ENCODE measurements at regions not wholly inside any gene's neighbourhood (a gene's known extent, or its start where the extent isn't known, plus 50 kb on each side); places are given as distances from the start of the nearest gene placed in this dataset.
"Not testable (repeated sequence)": the region's sequence is repeated elsewhere in the genome, so short reads cannot be mapped to it uniquely, and the experiment has no call there.

DNA sequence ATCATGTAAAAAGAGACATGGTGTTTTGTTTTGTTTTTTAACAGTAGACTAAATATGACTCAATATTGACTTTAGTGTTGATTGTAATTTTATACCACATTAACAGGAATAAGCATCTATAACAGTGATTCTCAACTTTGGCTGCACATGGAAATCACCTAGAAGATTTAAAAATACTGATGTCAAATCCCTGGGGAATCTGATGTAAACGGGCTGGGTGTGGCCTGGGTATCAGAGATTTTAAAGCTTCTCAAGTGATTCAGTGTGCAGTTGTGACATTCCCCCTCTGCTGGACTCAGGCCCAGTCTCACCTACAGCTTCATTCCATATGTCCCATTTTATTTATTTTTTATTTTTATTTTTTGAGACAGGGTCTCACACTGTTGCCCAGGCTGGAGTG lies 82.8 kb upstream of the ATP8B1 start:
- WGBS = 92% methylated on average over 1 of the region's 1 CpG
- Histone ChIP-seq H3K4me1 (ENCODE audit: control insufficient read depth in 2 of 2, insufficient read depth in 2 of 2, low read length in 2 of 2) (no peaks in the 10 kb centered on the region), H3K4me3 (ENCODE audit: low read length in 2 of 2) (no peak overlapping the region), H3K27ac (ENCODE audit: low read depth in 1 of 2, low read length in 1 of 2) (no peak overlapping the region), H3K36me3 (ENCODE audit: control insufficient read depth in 2 of 2, insufficient read depth in 2 of 2, low read length in 1 of 2) (no peaks in the 10 kb centered on the region), H3K27me3 (ENCODE audit: control insufficient read depth in 2 of 2, insufficient read depth in 1 of 2, low read length in 1 of 2) (no peaks in the 10 kb centered on the region), H3K9me3 (ENCODE audit: control insufficient read depth in 2 of 2, insufficient read depth in 1 of 2, low read length in 1 of 2) (peaks cover 0 to 9% of the 10 kb centered on the region in 2 donors)
- DNase-seq (ENCODE audit: low read depth in 6 of 9, low spot score in 9 of 9) = no peak

- WGBS = 85% methylated on average over 3 of the region's 3 CpGs
- H3K4me1 ChIP-seq (ENCODE audit: control insufficient read depth in 2 of 2, insufficient read depth in 2 of 2, low read length in 2 of 2) = no peaks in the 10 kb centered on the region
- H3K4me3 ChIP-seq (ENCODE audit: low read length in 2 of 2) = no peak overlapping the region
- H3K27ac ChIP-seq (ENCODE audit: low read depth in 1 of 2, low read length in 1 of 2) = no peak overlapping the region
- no peaks in the 10 kb centered on the region for H3K27me3 ChIP-seq (ENCODE audit: control insufficient read depth in 2 of 2, insufficient read depth in 1 of 2, low read length in 1 of 2)
- H3K9me3 ChIP-seq (ENCODE audit: control insufficient read depth in 2 of 2, insufficient read depth in 1 of 2, low read length in 1 of 2) = peaks cover 1 to 3% of the 10 kb centered on the region in 2 donors
- no peaks in the 10 kb centered on the region for H3K36me3 ChIP-seq (ENCODE audit: control insufficient read depth in 2 of 2, insufficient read depth in 2 of 2, low read length in 1 of 2)
- DNase-seq (ENCODE audit: low read depth in 6 of 9, low spot score in 9 of 9) = no peak
Measured at GRCh38 chr18:57882465-57882864, 79.3 kb upstream of the ATP8B1 start.

- no peak overlapping the region for H3K4me3 ChIP-seq (ENCODE audit: low read length in 2 of 2)
- 46% methylated on average over 10 of the region's 10 CpGs for WGBS
- H3K36me3 ChIP-seq (ENCODE audit: control insufficient read depth in 2 of 2, insufficient read depth in 2 of 2, low read length in 1 of 2) = no peaks in the 10 kb centered on the region
- H3K9me3 ChIP-seq (ENCODE audit: control insufficient read depth in 2 of 2, insufficient read depth in 1 of 2, low read length in 1 of 2) = peaks cover 1 to 3% of the 10 kb centered on the region in 2 donors
- H3K27me3 ChIP-seq (ENCODE audit: control insufficient read depth in 2 of 2, insufficient read depth in 1 of 2, low read length in 1 of 2) = no peaks in the 10 kb centered on the region
- DNase-seq (ENCODE audit: low read depth in 6 of 9, low spot score in 9 of 9) = peak in 8 of 9 donors; percentile 4 to 64 (median 28)
- no peaks in the 10 kb centered on the region for H3K4me1 ChIP-seq (ENCODE audit: control insufficient read depth in 2 of 2, insufficient read depth in 2 of 2, low read length in 2 of 2)
- H3K27ac ChIP-seq (ENCODE audit: low read depth in 1 of 2, low read length in 1 of 2) = no peak overlapping the region
Measured at GRCh38 chr18:57881818-57882413, 78.8 kb upstream of the ATP8B1 start.

- H3K27me3 ChIP-seq (ENCODE audit: control insufficient read depth in 2 of 2, insufficient read depth in 1 of 2, low read length in 1 of 2); DNase-seq (ENCODE audit: low read depth in 6 of 9, low spot score in 9 of 9); H3K27ac ChIP-seq (ENCODE audit: low read depth in 1 of 2, low read length in 1 of 2); H3K36me3 ChIP-seq (ENCODE audit: control insufficient read depth in 2 of 2, insufficient read depth in 2 of 2, low read length in 1 of 2); H3K9me3 ChIP-seq (ENCODE audit: control insufficient read depth in 2 of 2, insufficient read depth in 1 of 2, low read length in 1 of 2); H3K4me3 ChIP-seq (ENCODE audit: low read length in 2 of 2); H3K4me1 ChIP-seq (ENCODE audit: control insufficient read depth in 2 of 2, insufficient read depth in 2 of 2, low read length in 2 of 2): not testable (repeated sequence)
- 98% methylated on average over 4 of the region's 4 CpGs for WGBS
Measured at GRCh38 chr18:57879924-57880323, 76.8 kb upstream of the ATP8B1 start.

DNA sequence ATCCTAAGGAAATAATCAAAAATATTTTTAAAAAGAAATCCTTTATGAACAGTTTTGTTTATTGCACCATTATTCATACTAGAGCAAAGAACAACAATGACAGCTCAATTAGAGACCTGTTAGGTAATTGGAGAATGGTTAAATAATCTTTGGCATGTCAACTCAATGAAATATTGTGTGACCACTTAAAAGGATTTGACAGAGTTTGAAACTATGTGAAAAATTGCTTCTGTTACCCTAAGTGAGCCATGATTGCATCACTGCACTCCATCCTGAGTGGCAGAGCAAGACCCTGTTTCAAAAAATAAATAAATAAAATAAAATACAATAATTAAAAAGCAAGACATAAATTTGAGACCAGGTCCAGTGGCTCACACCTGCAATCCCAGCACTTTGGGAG lies 66.1 kb upstream of the ATP8B1 start:
- no peaks in the 10 kb centered on the region for H3K27me3 ChIP-seq (ENCODE audit: control insufficient read depth in 2 of 2, insufficient read depth in 1 of 2, low read length in 1 of 2)
- H3K4me3 ChIP-seq (ENCODE audit: low read length in 2 of 2) = no peak overlapping the region
- no peaks in the 10 kb centered on the region for H3K9me3 ChIP-seq (ENCODE audit: control insufficient read depth in 2 of 2, insufficient read depth in 1 of 2, low read length in 1 of 2)
- no peaks in the 10 kb centered on the region for H3K36me3 ChIP-seq (ENCODE audit: control insufficient read depth in 2 of 2, insufficient read depth in 2 of 2, low read length in 1 of 2)
- H3K27ac ChIP-seq (ENCODE audit: low read depth in 1 of 2, low read length in 1 of 2) = no peak overlapping the region
- DNase-seq (ENCODE audit: low read depth in 6 of 9, low spot score in 9 of 9) = no peak
- H3K4me1 ChIP-seq (ENCODE audit: control insufficient read depth in 2 of 2, insufficient read depth in 2 of 2, low read length in 2 of 2) = no peaks in the 10 kb centered on the region

- WGBS = 80% methylated on average over 3 of the region's 3 CpGs
- Histone ChIP-seq H3K9me3 (ENCODE audit: control insufficient read depth in 2 of 2, insufficient read depth in 1 of 2, low read length in 1 of 2) (no peaks in the 10 kb centered on the region), H3K36me3 (ENCODE audit: control insufficient read depth in 2 of 2, insufficient read depth in 2 of 2, low read length in 1 of 2) (no peaks in the 10 kb centered on the region), H3K4me1 (ENCODE audit: control insufficient read depth in 2 of 2, insufficient read depth in 2 of 2, low read length in 2 of 2) (no peaks in the 10 kb centered on the region), H3K27ac (ENCODE audit: low read depth in 1 of 2, low read length in 1 of 2) (no peak overlapping the region), H3K27me3 (ENCODE audit: control insufficient read depth in 2 of 2, insufficient read depth in 1 of 2, low read length in 1 of 2) (no peaks in the 10 kb centered on the region), H3K4me3 (ENCODE audit: low read length in 2 of 2) (no peak overlapping the region)
- no peak for DNase-seq (ENCODE audit: low read depth in 6 of 9, low spot score in 9 of 9)
Measured at GRCh38 chr18:57866355-57866754, 63.2 kb upstream of the ATP8B1 start.

DNA sequence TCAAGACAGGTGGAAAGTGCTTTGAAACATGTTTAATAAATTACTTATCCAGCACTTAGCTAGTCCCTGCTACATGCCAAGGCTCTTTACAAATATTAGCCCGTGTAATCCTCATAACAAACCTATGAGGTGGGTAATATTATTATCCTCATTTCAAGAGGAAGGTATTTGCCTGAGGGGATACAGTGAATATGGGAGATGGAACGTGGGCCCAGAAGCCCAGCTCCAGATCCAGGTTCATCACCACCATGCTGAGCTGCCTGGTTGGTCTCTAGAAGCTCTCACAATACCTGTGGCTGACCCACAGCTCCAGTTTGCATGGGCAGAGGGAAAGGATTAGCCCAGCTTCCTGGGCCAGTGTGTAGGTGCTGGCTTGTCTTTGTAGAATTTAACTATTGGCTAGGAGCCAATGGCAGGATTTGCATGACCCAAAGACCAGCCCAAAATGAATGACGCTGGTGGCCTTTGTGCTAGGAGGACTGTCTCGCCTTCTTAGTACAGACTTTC lies 61.6 kb upstream of the ATP8B1 start:
- Histone ChIP-seq H3K4me1 (ENCODE audit: control insufficient read depth in 2 of 2, insufficient read depth in 2 of 2, low read length in 2 of 2) (no peaks in the 10 kb centered on the region), H3K27me3 (ENCODE audit: control insufficient read depth in 2 of 2, insufficient read depth in 1 of 2, low read length in 1 of 2) (no peaks in the 10 kb centered on the region), H3K9me3 (ENCODE audit: control insufficient read depth in 2 of 2, insufficient read depth in 1 of 2, low read length in 1 of 2) (no peaks in the 10 kb centered on the region), H3K36me3 (ENCODE audit: control insufficient read depth in 2 of 2, insufficient read depth in 2 of 2, low read length in 1 of 2) (no peaks in the 10 kb centered on the region), H3K4me3 (ENCODE audit: low read length in 2 of 2) (no peak overlapping the region), H3K27ac (ENCODE audit: low read depth in 1 of 2, low read length in 1 of 2) (no peak overlapping the region)
- DNase-seq (ENCODE audit: low read depth in 6 of 9, low spot score in 9 of 9) = no peak
- 96% methylated on average over 4 of the region's 4 CpGs for WGBS

DNA sequence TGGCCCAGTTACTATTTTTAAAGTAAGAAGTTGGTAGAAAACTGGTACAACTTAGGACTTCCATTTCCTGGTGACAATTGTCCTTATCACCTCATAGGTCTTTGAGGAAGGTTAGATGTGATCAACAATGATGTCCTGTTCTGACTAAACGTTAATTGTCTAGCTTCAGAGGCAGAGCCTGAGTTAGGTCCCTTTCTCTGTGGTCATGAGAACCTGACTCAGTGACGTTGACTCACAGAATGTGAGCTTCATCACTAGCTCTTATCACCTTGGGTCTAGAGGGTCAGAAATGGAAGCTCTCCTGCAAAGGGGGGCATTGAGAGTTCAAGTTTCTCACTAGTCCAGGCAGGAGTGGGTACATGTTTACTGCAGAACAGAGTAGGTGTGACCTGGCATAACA lies 60.6 kb upstream of the ATP8B1 start:
- Histone ChIP-seq H3K27ac (ENCODE audit: low read depth in 1 of 2, low read length in 1 of 2) (no peak overlapping the region), H3K36me3 (ENCODE audit: control insufficient read depth in 2 of 2, insufficient read depth in 2 of 2, low read length in 1 of 2) (no peaks in the 10 kb centered on the region), H3K4me3 (ENCODE audit: low read length in 2 of 2) (no peak overlapping the region), H3K4me1 (ENCODE audit: control insufficient read depth in 2 of 2, insufficient read depth in 2 of 2, low read length in 2 of 2) (no peaks in the 10 kb centered on the region), H3K9me3 (ENCODE audit: control insufficient read depth in 2 of 2, insufficient read depth in 1 of 2, low read length in 1 of 2) (no peaks in the 10 kb centered on the region), H3K27me3 (ENCODE audit: control insufficient read depth in 2 of 2, insufficient read depth in 1 of 2, low read length in 1 of 2) (no peaks in the 10 kb centered on the region)
- DNase-seq (ENCODE audit: low read depth in 6 of 9, low spot score in 9 of 9) = no peak
- WGBS = 93% methylated on average over 2 of the region's 2 CpGs

DNA sequence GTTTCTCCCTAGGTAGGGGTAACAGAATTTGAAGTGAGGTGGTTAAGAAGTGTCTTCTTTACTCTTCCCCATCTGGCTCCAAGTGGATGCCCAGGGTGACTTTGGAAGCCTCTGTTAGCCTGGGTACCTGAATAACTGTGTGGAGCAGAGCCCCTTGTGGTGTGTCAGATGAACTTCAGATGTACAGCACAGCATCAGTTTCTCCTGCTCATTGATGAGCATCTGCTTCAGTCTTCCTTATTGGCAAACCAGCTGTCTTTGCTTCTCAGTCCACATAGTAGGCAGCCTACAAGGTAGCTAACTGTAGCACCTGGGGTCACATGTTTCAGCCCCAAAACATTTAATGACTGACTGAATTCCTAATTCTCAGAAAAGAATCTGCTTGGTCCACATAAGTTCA lies 56.2 kb upstream of the ATP8B1 start:
- no peak overlapping the region for H3K27ac ChIP-seq (ENCODE audit: low read depth in 1 of 2, low read length in 1 of 2)

More for the DNA sequence above, 56.2 kb upstream of the ATP8B1 start:
- H3K27me3 ChIP-seq (ENCODE audit: control insufficient read depth in 2 of 2, insufficient read depth in 1 of 2, low read length in 1 of 2) = no peaks in the 10 kb centered on the region
- no peaks in the 10 kb centered on the region for H3K4me1 ChIP-seq (ENCODE audit: control insufficient read depth in 2 of 2, insufficient read depth in 2 of 2, low read length in 2 of 2)
- no peak for DNase-seq (ENCODE audit: low read depth in 6 of 9, low spot score in 9 of 9)
- H3K4me3 ChIP-seq (ENCODE audit: low read length in 2 of 2) = no peak overlapping the region
- no peaks in the 10 kb centered on the region for H3K9me3 ChIP-seq (ENCODE audit: control insufficient read depth in 2 of 2, insufficient read depth in 1 of 2, low read length in 1 of 2)
- no peaks in the 10 kb centered on the region for H3K36me3 ChIP-seq (ENCODE audit: control insufficient read depth in 2 of 2, insufficient read depth in 2 of 2, low read length in 1 of 2)
